Transverse colon (tissue), 4 donors: ENCODE measurements at regions not wholly inside any gene's neighbourhood (a gene's known extent, or its start where the extent isn't known, plus 50 kb on each side); places are given as distances from the start of the nearest gene placed in this dataset.

Experiments used
- POLR2A ChIP-seq: fragments of 450-650 bp; IDR thresholded peaks from one replicate; pipeline ENCODE4 v1.6.1; 2016; ENCODE audit warnings: antibody characterized with exemption, mild to moderate bottlenecking, moderate library complexity
- POLR2AphosphoS5 ChIP-seq, 3 donors: sonication (generic); formaldehyde crosslinking; IDR thresholded peaks; one replicate each; pipeline ENCODE4 v1.6.1; 2016; ENCODE audit warnings: antibody characterized with exemption in 3 of 3
- TF ChIP-seq, protein P1 (sequence below), 5 experiments: fragments of 200-600 bp in 3 of 5; fragments of 450-650 bp in 2 of 5; sonication (generic) in 3 of 5; IDR thresholded peaks; 1 replicate in 2 of 5; 2 replicates in 3 of 5; pipeline ENCODE4 v1.5.1; 2016 to 2017; ENCODE audit warnings: antibody characterized with exemption in 5 of 5, inconsistent platforms in 3 of 5, mild to moderate bottlenecking in 2 of 5, moderate library complexity in 1 of 5

DNA sequence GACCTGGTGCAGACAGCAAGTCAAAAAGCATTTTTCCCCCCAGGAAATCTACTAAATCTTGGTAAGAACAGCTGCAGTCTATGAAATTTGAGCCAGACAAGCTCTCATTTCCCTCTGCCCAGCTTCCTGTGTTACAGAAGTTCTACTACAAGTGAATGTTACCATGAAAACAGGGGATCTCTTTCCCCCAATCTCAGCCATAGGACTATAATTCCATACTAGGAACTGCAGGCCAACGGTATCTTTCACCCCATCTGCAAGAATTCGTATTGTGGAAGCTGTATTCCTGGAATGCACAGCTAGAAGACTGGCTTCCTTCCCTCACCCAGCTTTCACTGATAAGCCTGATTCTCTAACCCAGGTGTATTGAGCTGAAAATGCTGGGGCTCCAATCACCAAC, 1655.4 kb downstream of the BRINP3 start:
- TF ChIP-seq, protein P1, sequence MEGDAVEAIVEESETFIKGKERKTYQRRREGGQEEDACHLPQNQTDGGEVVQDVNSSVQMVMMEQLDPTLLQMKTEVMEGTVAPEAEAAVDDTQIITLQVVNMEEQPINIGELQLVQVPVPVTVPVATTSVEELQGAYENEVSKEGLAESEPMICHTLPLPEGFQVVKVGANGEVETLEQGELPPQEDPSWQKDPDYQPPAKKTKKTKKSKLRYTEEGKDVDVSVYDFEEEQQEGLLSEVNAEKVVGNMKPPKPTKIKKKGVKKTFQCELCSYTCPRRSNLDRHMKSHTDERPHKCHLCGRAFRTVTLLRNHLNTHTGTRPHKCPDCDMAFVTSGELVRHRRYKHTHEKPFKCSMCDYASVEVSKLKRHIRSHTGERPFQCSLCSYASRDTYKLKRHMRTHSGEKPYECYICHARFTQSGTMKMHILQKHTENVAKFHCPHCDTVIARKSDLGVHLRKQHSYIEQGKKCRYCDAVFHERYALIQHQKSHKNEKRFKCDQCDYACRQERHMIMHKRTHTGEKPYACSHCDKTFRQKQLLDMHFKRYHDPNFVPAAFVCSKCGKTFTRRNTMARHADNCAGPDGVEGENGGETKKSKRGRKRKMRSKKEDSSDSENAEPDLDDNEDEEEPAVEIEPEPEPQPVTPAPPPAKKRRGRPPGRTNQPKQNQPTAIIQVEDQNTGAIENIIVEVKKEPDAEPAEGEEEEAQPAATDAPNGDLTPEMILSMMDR (IDR thresholded peaks at IDR 0.05) = no peak
- TF ChIP-seq POLR2A = no peak
- no peak for TF ChIP-seq POLR2AphosphoS5 (IDR thresholded peaks at IDR 0.05)
